WERI-Rb-1 (cell line): ENCODE measurements at regions not wholly inside any gene's neighbourhood (a gene's known extent, or its start where the extent isn't known, plus 50 kb on each side); places are given as distances from the start of the nearest gene placed in this dataset.

Experiments used
- DNase-seq: peaks from one replicate; pipeline ENCODE4 v3.0.0-alpha.2; 2020
- H3K27ac ChIP-seq: fragments of 250-450 bp; sonication (Bioruptor Pico); 2 replicates; pipeline ENCODE4 v1.5.1; 2020; ENCODE audit warnings: mild to moderate bottlenecking, moderate library complexity
- H3K27me3 ChIP-seq: fragments of 250-450 bp; sonication (Bioruptor Pico); 2 replicates; pipeline ENCODE4 v1.5.1; 2021; ENCODE audit warnings: mild to moderate bottlenecking, low read depth, moderate library complexity; ENCODE audit not compliant: insufficient read depth, severe bottlenecking
- H3K36me3 ChIP-seq: fragments of 250-450 bp; sonication (Bioruptor Pico); 2 replicates; pipeline ENCODE4 v1.5.1; 2020; ENCODE audit warnings: mild to moderate bottlenecking, moderate library complexity
- H3K4me3 ChIP-seq: 2 replicates; pipeline ENCODE4 v1.5.1; 2011; ENCODE audit warnings: low read depth, mild to moderate bottlenecking, control low read depth, low read length
- H3K9me3 ChIP-seq: fragments of 250-450 bp; sonication (Bioruptor Pico); 2 replicates; pipeline ENCODE4 v1.5.1; 2021; ENCODE audit warnings: mild to moderate bottlenecking, moderate library complexity; ENCODE audit not compliant: severe bottlenecking
- TF ChIP-seq, protein P1 (sequence below): IDR thresholded peaks from 2 replicates; pipeline ENCODE4 v1.5.1; 2011; ENCODE audit warnings: low read depth, mild to moderate bottlenecking, control low read depth, inconsistent platforms, low read length

DNA sequence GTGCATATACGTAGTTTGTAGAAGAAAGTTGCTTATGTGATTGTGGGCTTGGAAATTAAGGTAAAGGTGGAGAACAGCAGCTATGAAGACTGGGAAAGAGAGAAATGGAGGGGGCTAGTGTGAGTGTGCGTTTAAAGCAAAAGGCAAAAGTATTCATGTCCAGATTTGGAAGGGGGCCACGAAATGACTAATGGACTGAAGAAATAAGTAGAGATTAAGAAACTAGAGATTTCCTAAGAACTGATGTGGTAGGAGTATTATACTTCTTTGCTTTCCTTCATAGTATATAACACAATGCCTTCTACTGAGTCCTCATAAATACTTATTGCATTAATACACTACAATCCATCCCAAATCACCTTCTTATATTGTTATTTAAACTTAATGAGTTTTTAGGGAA, 298.6 kb upstream of the NOVA1 start:
- H3K36me3 ChIP-seq = no peaks in the 10 kb centered on the region
- no peak overlapping the region for H3K27ac ChIP-seq
- H3K4me3 ChIP-seq = no peak overlapping the region
- H3K27me3 ChIP-seq = no peaks in the 10 kb centered on the region
- no peak for DNase-seq
- TF ChIP-seq, protein P1, sequence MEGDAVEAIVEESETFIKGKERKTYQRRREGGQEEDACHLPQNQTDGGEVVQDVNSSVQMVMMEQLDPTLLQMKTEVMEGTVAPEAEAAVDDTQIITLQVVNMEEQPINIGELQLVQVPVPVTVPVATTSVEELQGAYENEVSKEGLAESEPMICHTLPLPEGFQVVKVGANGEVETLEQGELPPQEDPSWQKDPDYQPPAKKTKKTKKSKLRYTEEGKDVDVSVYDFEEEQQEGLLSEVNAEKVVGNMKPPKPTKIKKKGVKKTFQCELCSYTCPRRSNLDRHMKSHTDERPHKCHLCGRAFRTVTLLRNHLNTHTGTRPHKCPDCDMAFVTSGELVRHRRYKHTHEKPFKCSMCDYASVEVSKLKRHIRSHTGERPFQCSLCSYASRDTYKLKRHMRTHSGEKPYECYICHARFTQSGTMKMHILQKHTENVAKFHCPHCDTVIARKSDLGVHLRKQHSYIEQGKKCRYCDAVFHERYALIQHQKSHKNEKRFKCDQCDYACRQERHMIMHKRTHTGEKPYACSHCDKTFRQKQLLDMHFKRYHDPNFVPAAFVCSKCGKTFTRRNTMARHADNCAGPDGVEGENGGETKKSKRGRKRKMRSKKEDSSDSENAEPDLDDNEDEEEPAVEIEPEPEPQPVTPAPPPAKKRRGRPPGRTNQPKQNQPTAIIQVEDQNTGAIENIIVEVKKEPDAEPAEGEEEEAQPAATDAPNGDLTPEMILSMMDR = no peak
- peaks cover 3% of the 10 kb centered on the region for H3K9me3 ChIP-seq

DNA sequence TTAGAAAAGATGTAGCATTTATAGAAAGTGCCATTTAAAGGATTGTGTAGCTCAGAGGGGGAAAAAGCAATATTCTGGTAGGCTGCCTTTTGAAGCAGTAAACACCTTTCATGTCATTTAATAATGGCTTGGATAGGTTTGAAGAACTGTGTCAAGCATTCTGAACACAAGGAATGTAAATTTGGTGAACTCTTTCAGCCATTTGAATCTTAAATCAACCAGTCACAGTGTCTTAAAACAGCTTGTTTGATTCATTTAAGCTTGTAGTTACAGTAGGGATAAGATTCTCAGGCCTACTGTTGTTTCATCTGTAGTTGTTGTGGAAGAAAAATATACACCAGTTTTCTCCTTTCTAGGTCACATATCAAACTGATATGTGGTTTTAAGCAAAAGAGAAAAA, 299.4 kb upstream of the NOVA1 start:
- TF ChIP-seq, protein P1 = no peak
- no peak overlapping the region for H3K27ac ChIP-seq
- H3K4me3 ChIP-seq = no peak overlapping the region
- peaks cover 3% of the 10 kb centered on the region for H3K9me3 ChIP-seq
- DNase-seq = no peak
- no peaks in the 10 kb centered on the region for H3K36me3 ChIP-seq
- H3K27me3 ChIP-seq = no peaks in the 10 kb centered on the region

DNA sequence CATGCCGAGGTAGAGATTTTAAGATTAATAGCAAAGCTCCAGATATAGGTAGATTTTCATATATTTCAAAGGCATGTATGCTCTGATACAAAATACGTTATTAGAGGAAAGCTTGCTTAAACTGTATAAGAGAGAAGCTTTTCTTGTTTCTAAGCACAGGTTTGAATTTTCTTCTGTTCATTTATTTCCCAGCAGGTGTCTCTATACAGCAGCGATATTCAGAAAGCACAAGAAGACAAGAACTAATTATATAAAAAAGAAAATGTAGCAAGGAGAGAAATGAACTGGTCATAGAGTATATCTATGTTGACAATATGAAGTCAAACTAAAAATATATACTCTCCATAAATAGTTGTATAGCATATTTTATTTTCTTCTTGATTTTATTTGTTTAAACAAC, 307.4 kb upstream of the NOVA1 start:
- H3K4me3 ChIP-seq = no peak overlapping the region
- H3K27ac ChIP-seq = no peak overlapping the region
- no peaks in the 10 kb centered on the region for H3K27me3 ChIP-seq
- DNase-seq = no peak
- no peaks in the 10 kb centered on the region for H3K36me3 ChIP-seq
- TF ChIP-seq, protein P1 = no peak
- H3K9me3 ChIP-seq = peaks cover 1% of the 10 kb centered on the region

DNA sequence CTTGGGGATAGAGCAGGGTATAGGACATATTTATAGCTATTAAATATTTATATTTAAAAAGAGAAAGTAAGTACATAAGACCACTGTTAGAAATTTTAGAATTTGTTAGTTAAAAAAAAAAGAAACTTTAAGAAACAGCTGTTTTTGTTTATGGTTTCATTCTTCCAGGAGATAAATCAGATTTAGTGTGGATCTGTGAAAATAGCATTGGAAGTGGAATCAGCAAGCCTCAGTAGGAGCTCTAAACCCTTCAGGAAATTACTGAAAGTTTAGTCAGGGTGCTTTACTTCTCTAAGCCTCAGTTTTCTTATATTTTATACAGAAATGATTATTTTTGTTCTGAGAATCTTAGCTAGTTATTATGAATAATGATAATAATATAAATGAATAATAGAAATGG, 316.0 kb upstream of the NOVA1 start:
- H3K27me3 ChIP-seq = no peaks in the 10 kb centered on the region
- H3K9me3 ChIP-seq = no peaks in the 10 kb centered on the region
- no peaks in the 10 kb centered on the region for H3K36me3 ChIP-seq
- no peak overlapping the region for H3K27ac ChIP-seq
- H3K4me3 ChIP-seq = no peak overlapping the region
- DNase-seq = no peak
- TF ChIP-seq, protein P1 = no peak

DNA sequence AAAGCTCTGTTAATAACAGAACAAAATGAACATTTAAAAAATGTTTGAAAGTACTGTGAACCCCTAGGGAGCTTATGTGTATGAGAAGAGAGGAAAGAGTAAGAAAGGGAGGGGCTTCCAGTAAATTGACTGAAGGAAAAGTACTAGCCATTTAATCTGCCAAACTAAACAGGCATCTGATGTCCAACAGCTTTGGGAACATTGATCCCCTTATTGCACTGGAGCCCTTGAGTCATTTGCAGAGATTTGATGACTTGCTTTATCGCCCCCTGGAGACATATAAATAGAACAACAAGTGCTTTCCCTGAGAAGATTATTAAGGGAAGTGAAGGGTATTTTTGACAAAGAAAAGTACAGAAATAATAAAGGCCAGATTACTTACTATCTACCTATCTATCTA, 319.3 kb upstream of the NOVA1 start:
- DNase-seq = peak; percentile 6
- no peaks in the 10 kb centered on the region for H3K27me3 ChIP-seq
- TF ChIP-seq, protein P1 = peak; percentile 38; the same call in 1 of the 2 replicates
- H3K27ac ChIP-seq = no peak overlapping the region
- no peaks in the 10 kb centered on the region for H3K9me3 ChIP-seq
- H3K4me3 ChIP-seq = no peak overlapping the region
- no peaks in the 10 kb centered on the region for H3K36me3 ChIP-seq

DNA sequence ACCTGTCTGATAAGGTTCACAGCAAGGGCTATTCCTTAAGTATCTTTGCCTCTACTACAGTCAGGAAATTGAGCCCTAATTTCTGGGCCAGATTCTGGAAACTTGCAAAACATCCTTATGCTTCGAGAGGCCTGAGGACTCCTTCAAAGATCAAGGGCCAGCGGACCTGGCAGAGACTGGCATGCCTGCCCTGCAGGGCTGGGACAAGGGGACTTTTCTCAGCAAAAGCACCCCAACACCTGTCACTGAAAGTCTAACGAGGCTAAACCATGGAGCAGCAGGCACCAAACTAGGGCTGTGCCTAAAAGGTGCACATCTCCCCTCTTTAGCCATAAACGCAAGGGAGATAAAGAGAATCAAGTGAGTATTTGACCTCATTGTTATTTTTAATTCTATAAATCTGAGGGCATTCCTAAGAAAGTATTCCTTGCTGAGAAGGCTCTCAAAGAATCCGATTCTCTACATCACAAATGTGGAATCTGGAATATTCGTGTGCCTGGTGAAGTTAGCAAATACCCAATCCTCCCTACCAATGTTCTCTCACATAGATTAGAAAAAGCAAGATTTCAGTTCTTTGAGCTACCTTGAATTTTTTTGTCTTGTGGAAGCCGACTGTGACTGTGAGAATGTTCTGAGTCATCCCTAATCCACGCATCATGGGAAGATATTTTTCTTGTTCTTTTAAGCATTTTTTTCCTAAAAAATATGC, 328.2 kb upstream of the NOVA1 start:
- DNase-seq = no peak
- Histone ChIP-seq H3K9me3 (no peaks in the 10 kb centered on the region), H3K4me3 (no peak overlapping the region), H3K36me3 (no peaks in the 10 kb centered on the region), H3K27me3 (no peaks in the 10 kb centered on the region), H3K27ac (no peak overlapping the region)
- TF ChIP-seq, protein P1 = no peak
